LNCAP (cell line): ENCODE measurements at regions not wholly inside any gene's neighbourhood (a gene's known extent, or its start where the extent isn't known, plus 50 kb on each side); places are given as distances from the start of the nearest gene placed in this dataset.

Experiments used
- TF ChIP-seq, protein P1 (sequence below): fragments of 450-650 bp; IDR thresholded peaks from 2 replicates; pipeline ENCODE4 v1.5.1; 2017; ENCODE audit warnings: mild to moderate bottlenecking

DNA sequence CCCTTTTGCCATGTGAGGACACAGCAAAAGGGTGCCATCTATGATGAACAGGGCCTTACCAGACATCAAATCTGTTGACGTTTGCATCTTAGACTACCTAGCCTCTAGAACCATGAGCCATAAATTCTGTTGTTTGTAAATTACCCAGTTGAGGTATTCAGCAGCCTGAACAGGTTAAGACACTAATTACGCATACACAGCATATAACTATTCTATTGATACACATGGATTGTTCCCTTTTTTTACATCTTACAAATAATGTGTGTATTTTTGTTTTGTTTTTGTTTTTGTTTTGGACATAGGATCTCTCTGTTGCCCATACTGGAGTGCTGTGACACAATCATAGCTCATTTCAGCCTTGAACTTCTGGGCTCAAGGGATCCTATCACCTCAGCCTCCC, 255.5 kb downstream of the OPA1 start:
- TF ChIP-seq, protein P1, sequence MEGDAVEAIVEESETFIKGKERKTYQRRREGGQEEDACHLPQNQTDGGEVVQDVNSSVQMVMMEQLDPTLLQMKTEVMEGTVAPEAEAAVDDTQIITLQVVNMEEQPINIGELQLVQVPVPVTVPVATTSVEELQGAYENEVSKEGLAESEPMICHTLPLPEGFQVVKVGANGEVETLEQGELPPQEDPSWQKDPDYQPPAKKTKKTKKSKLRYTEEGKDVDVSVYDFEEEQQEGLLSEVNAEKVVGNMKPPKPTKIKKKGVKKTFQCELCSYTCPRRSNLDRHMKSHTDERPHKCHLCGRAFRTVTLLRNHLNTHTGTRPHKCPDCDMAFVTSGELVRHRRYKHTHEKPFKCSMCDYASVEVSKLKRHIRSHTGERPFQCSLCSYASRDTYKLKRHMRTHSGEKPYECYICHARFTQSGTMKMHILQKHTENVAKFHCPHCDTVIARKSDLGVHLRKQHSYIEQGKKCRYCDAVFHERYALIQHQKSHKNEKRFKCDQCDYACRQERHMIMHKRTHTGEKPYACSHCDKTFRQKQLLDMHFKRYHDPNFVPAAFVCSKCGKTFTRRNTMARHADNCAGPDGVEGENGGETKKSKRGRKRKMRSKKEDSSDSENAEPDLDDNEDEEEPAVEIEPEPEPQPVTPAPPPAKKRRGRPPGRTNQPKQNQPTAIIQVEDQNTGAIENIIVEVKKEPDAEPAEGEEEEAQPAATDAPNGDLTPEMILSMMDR = no peak

DNA sequence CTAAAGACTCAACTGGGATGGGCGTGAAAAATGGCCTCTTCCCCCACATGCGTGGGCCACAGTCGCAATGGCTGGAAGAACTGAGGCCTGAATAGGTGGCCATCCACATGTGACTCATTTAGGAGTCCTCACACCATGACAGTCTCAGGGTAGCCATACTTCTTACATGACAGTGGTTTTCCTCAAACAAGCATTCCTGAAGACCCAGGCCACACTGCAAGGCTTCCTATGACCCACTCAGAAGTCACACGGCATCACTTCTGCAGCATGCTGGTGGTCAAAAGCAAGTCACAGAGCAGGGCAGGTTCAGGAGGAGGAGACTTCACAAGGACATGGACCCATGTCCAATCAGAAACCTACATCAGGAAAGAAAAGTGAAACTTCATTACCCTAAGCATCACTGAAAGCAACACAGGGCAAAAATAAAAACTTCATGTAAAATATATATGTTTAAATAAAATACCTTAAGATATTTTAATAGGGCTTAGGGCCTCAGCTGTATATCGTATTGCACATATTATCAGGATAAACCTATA, 257.1 kb downstream of the OPA1 start:
- TF ChIP-seq, protein P1 = no peak

DNA sequence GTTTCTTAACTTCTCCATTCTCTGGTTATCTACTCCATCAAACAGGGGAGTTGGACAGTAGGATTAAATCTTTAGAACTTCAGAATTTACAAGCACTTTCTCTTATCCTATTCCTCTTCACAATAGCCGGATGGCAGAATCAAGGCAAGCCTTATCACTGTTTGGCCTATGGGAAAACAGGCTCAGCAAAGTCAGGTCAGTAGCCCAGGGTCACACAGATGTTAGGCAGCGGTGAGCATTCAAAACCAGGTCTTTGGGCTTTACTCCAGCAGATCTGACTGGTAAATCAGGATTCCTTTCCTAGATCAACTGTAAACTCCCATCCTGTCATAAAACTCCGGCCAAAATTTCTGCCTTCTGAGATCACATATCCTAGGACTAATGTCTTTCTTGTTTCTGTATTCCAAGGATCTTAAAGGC, 258.4 kb downstream of the OPA1 start:
- TF ChIP-seq, protein P1 = no peak

DNA sequence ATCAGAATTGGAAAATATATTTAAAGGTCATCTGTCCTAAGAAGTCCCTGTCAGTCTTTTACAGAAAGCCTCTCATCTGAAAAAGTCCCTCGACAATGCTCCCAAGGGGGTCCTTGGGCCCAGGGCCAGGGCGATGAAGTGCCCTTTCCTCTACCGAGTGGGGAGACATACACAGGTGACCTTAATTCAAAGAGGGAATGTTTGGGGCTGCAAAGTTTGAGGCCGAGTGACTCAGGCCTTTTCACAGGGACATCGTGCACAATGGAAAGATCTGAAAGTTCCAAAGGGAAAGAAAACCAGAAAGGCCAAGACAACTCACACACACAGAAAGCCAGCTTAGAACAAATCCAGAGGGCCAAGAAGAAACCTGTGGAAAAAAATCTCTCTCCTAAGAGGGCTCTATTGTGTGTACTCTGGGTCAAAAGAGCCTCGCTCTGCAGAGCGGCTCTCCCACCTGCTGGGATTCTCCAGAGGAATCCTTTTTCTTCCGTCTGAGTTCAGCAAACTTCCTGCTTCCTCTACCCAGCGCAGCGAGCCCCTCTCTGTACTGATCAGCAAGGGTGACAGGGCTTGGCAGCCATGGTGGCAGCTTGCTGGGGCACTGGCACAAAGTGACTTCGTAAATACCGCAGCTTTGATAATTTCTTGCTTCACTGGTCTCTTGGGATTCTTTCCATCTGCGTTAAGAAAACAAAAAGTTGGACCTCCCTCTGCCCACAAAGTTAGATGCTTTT, 259.1 kb downstream of the OPA1 start:
- TF ChIP-seq, protein P1 = no peak

DNA sequence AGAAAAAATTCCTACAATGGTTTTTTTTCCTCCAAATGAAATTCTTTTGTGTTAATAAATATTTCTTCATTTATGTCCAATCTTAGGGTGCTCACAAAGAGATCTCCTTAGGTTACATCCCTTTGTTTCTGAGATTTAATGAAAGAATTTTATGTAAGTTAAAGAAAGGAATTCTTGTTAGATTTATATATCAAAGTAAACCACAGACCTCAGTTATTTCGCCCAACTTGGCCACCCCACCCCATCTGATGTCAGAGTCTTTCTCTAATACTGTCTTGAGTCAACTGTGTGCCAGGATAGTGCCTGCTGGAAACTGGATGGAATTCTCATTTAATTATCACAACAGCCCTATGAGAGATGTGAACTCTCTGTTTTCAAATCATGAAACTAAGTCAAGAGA, 259.9 kb downstream of the OPA1 start:
- TF ChIP-seq, protein P1 = no peak

DNA sequence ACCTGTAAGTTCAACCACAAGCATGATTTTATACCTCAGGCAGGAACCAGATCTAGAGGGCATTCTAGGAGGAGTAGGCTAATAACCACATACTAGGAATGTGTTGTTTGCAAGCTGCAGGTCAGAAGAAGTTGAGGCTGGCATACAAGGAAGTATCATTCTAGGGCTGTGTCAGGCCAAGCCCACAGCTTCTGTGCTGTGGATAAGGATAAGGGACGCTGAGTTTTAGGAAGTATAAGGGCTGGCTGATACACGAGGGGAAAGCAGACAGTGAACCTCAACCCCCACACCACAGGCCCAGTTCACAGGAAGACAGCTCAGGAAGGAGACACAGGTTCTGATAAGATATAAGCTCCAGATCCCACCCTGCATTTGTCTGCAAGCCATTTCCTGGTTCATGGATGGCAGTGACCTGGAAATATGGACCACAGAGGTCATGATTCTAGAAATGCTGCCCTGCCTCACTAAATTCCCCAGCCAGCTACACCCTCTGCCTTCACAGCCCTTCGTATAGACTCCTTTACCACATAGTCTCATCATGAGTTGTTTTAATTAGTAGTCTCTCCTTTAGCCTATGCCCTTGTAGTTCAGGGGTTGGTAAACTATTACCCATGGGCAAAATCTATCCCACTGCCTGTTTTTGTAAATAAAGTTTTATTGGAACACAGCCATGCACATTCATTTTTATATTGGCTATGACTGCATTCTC, 260.7 kb downstream of the OPA1 start:
- TF ChIP-seq, protein P1 = no peak

DNA sequence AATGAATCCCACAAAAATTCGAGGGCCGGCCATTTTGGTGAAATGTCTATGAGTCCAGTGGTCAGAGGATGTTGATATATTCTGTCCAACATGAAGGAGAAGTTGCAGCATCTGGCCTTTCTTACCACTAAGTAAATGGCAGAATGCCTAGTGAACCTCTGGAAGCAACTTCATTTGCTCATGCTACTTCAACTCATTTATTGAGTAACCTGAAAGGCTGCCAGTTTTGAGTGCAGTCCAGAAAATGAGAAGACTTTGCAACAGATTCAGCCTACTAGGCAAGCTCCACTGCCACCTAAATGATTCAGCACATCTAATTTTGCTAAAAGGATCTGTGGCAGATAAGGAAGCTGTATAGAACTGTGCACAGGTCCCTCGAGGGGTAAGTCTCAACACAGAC, 265.0 kb downstream of the OPA1 start:
- TF ChIP-seq, protein P1 = no peak
